ENCODE measurements at regions not wholly inside any gene's neighbourhood (a gene's known extent, or its start where the extent isn't known, plus 50 kb on each side); places are given as distances from the start of the nearest gene placed in this dataset.

- no peak overlapping the region for H3K27ac Mint-ChIP-seq
- Histone ChIP-seq H3K4me3 (no peak overlapping the region), H4K20me1 (ENCODE audit: low read depth) (no peaks in the 10 kb centered on the region), H3K9ac (no peak overlapping the region), H3K9me3 (ENCODE audit: low read depth) (no peaks in the 10 kb centered on the region), H3K27ac (no peak overlapping the region), H3K79me2 (ENCODE audit: low read depth) (no peaks in the 10 kb centered on the region), H3K4me1 (no peaks in the 10 kb centered on the region), H3K36me3 (no peaks in the 10 kb centered on the region), H3F3A (ENCODE audit: low read depth) (no peaks in the 10 kb centered on the region), H3K4me2 (no peak overlapping the region), H3K27me3 (no peaks in the 10 kb centered on the region), H2AFZ (replicated peaks) (no peak overlapping the region)
- no peaks in the 10 kb centered on the region for H3K4me1 Mint-ChIP-seq
- H3K4me3 Mint-ChIP-seq = no peak overlapping the region
- H3K36me3 Mint-ChIP-seq = no peaks in the 10 kb centered on the region
- no peaks in the 10 kb centered on the region for H3K27me3 Mint-ChIP-seq (ENCODE audit: insufficient read depth, low read depth)
- H3K9me3 Mint-ChIP-seq = peaks cover 3% of the 10 kb centered on the region
- TF ChIP-seq EZH2phosphoT487 (IDR thresholded peaks at IDR 0.05) = no peak
- no peak for TF ChIP-seq CTCF (IDR thresholded peaks at IDR 0.05)
- no peak for TF ChIP-seq EZH2 (IDR thresholded peaks at IDR 0.05)
- no peak for DNase-seq (ENCODE audit: low spot score)
Observed at GRCh38 chr14:87323191-87323590, 669.8 kb downstream of the GALC start.

GRCh38 chr14:87321548-87321947 lies 671.4 kb downstream of the GALC start:
- Histone ChIP-seq H3K4me1 (no peaks in the 10 kb centered on the region), H4K20me1 (ENCODE audit: low read depth) (no peaks in the 10 kb centered on the region), H3K4me2 (no peak overlapping the region), H3K27me3 (no peaks in the 10 kb centered on the region), H3K9me3 (ENCODE audit: low read depth) (no peaks in the 10 kb centered on the region), H3F3A (ENCODE audit: low read depth) (no peaks in the 10 kb centered on the region), H3K4me3 (no peak overlapping the region), H2AFZ (replicated peaks) (no peak overlapping the region), H3K79me2 (ENCODE audit: low read depth) (no peaks in the 10 kb centered on the region), H3K27ac (no peak overlapping the region), H3K9ac (no peak overlapping the region), H3K36me3 (no peaks in the 10 kb centered on the region)
- Mint-ChIP-seq H3K27me3 (ENCODE audit: insufficient read depth, low read depth) (no peaks in the 10 kb centered on the region), H3K27ac (no peak overlapping the region), H3K4me1 (no peaks in the 10 kb centered on the region), H3K4me3 (no peak overlapping the region), H3K9me3 (peaks cover 3% of the 10 kb centered on the region), H3K36me3 (no peaks in the 10 kb centered on the region)
- DNase-seq (ENCODE audit: low spot score) = no peak
- TF ChIP-seq CTCF (IDR thresholded peaks at IDR 0.05) = no peak
- TF ChIP-seq EZH2phosphoT487 (IDR thresholded peaks at IDR 0.05) = no peak
- TF ChIP-seq EZH2 (IDR thresholded peaks at IDR 0.05) = no peak

GRCh38 chr14:87312894-87313205 lies 680.1 kb downstream of the GALC start:
- H3K36me3 Mint-ChIP-seq = no peaks in the 10 kb centered on the region

More at GRCh38 chr14:87312894-87313205, 680.1 kb downstream of the GALC start:
- Mint-ChIP-seq H3K4me3 (no peak overlapping the region), H3K27ac (no peak overlapping the region), H3K9me3 (peaks cover 2% of the 10 kb centered on the region), H3K27me3 (ENCODE audit: insufficient read depth, low read depth) (no peaks in the 10 kb centered on the region), H3K4me1 (no peaks in the 10 kb centered on the region)
- Histone ChIP-seq H4K20me1 (ENCODE audit: low read depth) (no peaks in the 10 kb centered on the region), H3K9ac (no peak overlapping the region), H3F3A (ENCODE audit: low read depth) (no peaks in the 10 kb centered on the region), H3K9me3 (ENCODE audit: low read depth) (no peaks in the 10 kb centered on the region), H3K36me3 (no peaks in the 10 kb centered on the region), H3K27me3 (no peaks in the 10 kb centered on the region), H3K79me2 (ENCODE audit: low read depth) (no peaks in the 10 kb centered on the region), H2AFZ (replicated peaks) (no peak overlapping the region), H3K4me2 (no peak overlapping the region), H3K27ac (no peak overlapping the region), H3K4me1 (no peaks in the 10 kb centered on the region), H3K4me3 (no peak overlapping the region)
- no peak for TF ChIP-seq EZH2phosphoT487 (IDR thresholded peaks at IDR 0.05)
- TF ChIP-seq CTCF (IDR thresholded peaks at IDR 0.05) = no peak
- no peak for TF ChIP-seq EZH2 (IDR thresholded peaks at IDR 0.05)
- no peak for DNase-seq (ENCODE audit: low spot score)

All from neural progenitor cell (in vitro differentiated cells).